Ammon's horn (tissue), 1 donor: ENCODE measurements at regions not wholly inside any gene's neighbourhood (a gene's known extent, or its start where the extent isn't known, plus 50 kb on each side); places are given as distances from the start of the nearest gene placed in this dataset.

Source experiments
- DNase-seq: peaks from one replicate; pipeline ENCODE4 v3.0.0-alpha.2; 2016; ENCODE audit warnings: low spot score

GRCh38 chr10:44435196-44435595, 50.3 kb upstream of the CXCL12 start:
- DNase-seq, result peak; percentile 49

- DNase-seq, result no peak
These were observed 51.3 kb upstream of the CXCL12 start for GRCh38 chr10:44436240-44436639.

GRCh38 chr10:44437840-44438511, 53.1 kb upstream of the CXCL12 start:
- no peak for DNase-seq

- no peak for DNase-seq
These were observed 54.5 kb upstream of the CXCL12 start for GRCh38 chr10:44439239-44439957.

GRCh38 chr10:44439958-44440244, 55.0 kb upstream of the CXCL12 start:
- no peak for DNase-seq

- no peak for DNase-seq
These were observed 72.4 kb upstream of the CXCL12 start for GRCh38 chr10:44457259-44457658.

- DNase-seq, result no peak
These were observed 73.9 kb upstream of the CXCL12 start for GRCh38 chr10:44458671-44459413.

- DNase-seq, result no peak
These were observed 74.8 kb upstream of the CXCL12 start for GRCh38 chr10:44459671-44460070.

- no peak for DNase-seq
These were observed 75.5 kb upstream of the CXCL12 start for GRCh38 chr10:44460416-44460815.

GRCh38 chr10:44462338-44462914, 77.5 kb upstream of the CXCL12 start:
- DNase-seq, result no peak

GRCh38 chr10:44463511-44464121, 78.7 kb upstream of the CXCL12 start:
- DNase-seq, result peak; percentile 56

GRCh38 chr10:44464503-44464902, 79.6 kb upstream of the CXCL12 start:
- no peak for DNase-seq

- DNase-seq, result no peak
These were observed 80.7 kb upstream of the CXCL12 start for GRCh38 chr10:44465401-44466115.

GRCh38 chr10:44466236-44466635, 81.3 kb upstream of the CXCL12 start:
- no peak for DNase-seq

- no peak for DNase-seq
These were observed 82.2 kb upstream of the CXCL12 start for GRCh38 chr10:44467090-44467489.

GRCh38 chr10:44467900-44468299, 83.0 kb upstream of the CXCL12 start:
- DNase-seq, result no peak

- no peak for DNase-seq
These were observed 83.6 kb upstream of the CXCL12 start for GRCh38 chr10:44468525-44468924.

- DNase-seq, result no peak
These were observed 84.1 kb upstream of the CXCL12 start for GRCh38 chr10:44468965-44469364.

- no peak for DNase-seq
These were observed 85.9 kb upstream of the CXCL12 start for GRCh38 chr10:44470784-44471183.

GRCh38 chr10:44471410-44471809, 86.5 kb upstream of the CXCL12 start:
- DNase-seq, result no peak

GRCh38 chr10:44473146-44473545, 88.2 kb upstream of the CXCL12 start:
- DNase-seq, result no peak
